Liver (tissue), 2 donors: ENCODE measurements at regions not wholly inside any gene's neighbourhood (a gene's known extent, or its start where the extent isn't known, plus 50 kb on each side); places are given as distances from the start of the nearest gene placed in this dataset.

Experiments
- CTCF ChIP-seq: fragments of 150-350 bp; IDR thresholded peaks from 2 replicates; pipeline ENCODE4 v1.5.1; 2017; ENCODE audit warnings: improper control_type of control experiment, low read depth, low read length; ENCODE audit not compliant: missing input control
- ZBTB33 ChIP-seq: IDR thresholded peaks from 2 replicates; pipeline ENCODE4 v1.6.1; 2016; ENCODE audit warnings: antibody characterized with exemption
- donor health status: healthy.

GRCh38 chr5:133702791-133703770 lies 90.7 kb upstream of the FSTL4 start:
- TF ChIP-seq ZBTB33 = no peak
- no peak for TF ChIP-seq CTCF
